NCI-H2081 (cell line): ENCODE measurements at regions not wholly inside any gene's neighbourhood (a gene's known extent, or its start where the extent isn't known, plus 50 kb on each side); places are given as distances from the start of the nearest gene placed in this dataset.

ENCODE experiments used
- DNase-seq, 2 experiments: peaks; one replicate each; lab custom pipeline; 2025; lab: John Stamatoyannopoulos, UW

DNA sequence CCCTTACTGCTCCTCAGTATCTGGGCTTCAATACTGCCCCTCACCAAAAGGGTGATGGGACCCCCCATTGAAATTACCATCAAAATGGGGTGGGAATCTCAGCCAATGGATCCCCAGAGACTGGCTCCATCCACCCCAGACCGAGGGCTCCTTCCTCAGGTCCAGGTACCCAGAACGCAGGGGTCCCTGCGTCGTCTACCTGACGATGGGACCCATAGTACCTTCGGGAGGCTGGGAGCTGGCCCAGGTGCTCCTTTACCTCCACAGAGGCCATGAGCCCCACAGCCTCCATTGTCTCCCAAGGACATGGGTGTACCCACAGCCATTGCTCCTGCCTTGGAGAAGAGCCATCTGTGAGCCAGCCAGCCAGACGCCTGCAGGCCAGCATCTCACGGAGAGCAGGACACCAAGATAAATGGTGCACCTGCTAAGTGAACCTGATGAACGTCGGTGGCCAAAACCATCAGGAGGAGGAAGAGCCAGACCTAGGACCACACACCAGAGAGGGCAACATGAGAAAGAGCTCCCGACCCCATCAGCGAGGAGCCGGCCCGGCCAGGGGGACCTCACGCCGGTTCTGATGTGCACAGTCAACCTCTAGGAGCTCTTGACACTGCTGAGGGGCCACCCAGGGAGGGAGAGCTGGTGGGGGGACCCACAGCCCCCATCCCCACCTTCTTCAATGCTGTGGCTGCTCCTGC, 156.8 kb upstream of the SOX1 start:
- DNase-seq: no peak

DNA sequence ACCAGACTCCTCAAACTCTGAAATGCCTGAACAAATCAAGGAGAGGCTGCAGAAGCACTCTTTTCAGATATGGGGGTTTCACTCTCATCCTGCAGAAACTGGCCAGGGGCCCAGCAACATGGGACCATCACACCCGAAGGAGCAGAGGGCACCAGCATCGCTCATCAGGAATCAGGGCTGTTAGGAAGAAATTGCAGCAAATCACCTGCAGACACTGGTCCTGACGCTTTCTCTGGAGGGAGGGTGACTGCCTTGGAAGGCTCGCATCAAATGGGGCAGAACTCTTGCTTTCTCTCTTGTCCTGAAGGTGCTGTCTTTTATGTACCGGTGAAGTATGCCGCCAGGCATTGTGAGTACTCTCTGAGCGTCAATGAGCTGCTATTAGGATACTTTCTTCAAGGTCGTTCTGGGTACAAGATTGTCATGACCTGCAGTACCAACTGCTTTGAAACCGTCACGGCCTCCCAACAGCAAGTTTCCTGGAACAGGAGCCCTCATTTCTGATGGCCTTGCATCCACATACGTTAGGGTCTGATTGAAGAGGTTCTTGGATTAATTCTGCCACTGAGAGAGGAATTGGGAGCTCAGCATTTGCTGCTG, 155.7 kb upstream of the SOX1 start:
- DNase-seq: no peak

DNA sequence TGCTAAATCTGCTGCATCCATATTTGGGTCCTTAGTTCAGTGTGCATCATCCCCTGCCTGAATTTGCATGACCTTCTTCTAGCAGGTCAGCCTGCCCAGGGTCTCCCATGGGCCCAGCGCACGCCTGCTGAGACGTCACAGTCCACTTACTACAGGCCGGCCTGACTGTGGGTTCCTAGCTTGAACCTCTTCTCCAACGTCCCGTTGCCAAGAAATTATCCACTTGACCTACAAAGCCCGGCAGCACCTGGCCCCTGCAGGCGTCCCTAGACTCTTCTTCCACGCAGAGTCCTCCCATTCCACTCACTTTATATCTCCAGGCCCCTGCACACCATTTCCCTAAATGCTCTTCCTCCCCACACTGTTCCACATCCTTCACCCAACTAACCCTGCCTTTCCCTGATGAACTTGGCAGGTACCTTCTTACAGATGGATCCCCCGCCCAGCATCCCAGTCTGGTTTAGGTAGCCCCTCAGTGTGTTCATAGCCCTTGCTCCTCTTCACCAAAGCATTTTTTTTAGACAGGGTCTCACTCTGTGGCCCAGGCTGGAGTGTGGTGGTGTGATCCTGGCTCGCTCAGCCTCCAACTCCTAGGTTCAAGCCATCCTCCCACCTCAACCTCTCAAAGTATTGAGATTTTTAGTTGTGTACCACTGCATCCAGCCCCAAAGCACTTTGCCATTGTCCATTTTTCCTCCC, 155.0 kb upstream of the SOX1 start:
- no peak for DNase-seq

DNA sequence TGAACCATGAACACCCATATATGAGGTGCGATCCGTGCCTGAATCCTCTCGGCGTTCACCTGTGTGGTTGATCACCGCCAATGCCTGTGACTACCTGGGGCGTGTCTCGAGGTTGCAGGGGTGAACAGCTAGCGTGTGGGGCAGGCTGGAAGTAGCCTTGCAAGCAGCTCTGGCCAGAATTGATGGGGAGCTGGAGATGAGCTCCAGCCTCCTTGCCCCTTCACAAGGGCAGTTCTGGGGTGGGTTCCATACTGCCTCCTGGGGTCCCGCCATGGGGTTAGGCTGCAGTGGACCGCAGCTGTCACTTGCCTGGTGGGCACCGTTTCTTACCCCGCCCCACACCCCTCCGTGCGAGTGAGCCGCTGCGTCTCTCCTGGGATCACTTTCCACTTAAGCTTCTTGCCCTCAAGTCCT, 154.5 kb upstream of the SOX1 start:
- DNase-seq: no peak

DNA sequence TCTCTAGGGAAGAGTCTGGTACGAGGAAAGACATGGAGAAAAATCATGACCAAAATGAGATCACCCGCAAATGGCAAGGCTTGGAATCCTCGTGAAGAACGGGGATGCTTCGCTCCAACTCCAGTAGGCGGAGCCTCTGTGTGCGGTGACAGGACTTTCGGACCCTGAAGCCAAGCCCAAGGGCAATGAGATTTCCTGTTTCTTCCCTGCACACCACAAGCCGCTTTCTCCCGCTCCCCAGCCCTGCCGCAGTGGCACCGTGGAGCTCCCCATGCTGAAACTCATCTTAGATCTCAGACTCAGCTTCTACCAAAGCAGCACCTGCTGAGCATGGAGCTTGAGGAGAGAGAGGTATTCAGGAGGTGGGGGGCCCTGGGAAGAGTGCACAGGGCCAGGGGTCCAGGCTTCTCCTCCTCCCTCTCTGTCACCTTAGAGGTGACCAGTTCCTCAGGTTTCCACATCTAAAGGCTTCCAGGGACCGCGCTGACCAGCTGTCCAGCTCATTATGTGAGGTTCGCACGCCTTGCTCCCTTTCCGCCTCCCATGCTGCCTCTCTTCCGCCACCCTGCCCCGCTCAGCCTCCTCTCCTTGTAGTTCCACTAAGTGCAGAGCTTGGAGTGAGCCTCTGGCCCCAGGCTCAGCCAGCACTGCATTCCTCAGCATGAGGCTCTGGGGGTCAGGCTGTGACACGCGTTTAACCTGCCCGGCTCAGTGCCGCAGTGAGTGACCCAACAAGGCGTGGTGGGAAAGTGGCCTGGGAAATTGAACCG, 153.8 kb upstream of the SOX1 start:
- no peak for DNase-seq

DNA sequence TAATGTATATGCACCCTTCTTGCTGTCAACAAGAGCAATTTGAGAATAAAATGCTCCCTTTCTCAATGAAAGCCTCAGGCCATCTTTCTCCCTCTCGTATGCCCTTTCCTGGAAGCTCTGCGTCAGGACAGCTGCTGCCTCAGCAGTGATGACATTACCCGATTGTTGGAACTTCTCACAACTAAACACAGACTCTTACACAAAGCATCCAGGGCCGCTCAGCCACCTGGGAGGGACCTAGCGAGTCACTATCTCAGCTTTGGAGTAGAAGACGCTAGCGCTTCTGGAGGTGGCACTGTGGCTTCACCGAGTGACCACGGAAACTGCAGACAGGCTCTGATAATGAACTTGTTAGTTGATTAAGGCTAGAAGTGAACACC, 153.2 kb upstream of the SOX1 start:
- DNase-seq: no peak

DNA sequence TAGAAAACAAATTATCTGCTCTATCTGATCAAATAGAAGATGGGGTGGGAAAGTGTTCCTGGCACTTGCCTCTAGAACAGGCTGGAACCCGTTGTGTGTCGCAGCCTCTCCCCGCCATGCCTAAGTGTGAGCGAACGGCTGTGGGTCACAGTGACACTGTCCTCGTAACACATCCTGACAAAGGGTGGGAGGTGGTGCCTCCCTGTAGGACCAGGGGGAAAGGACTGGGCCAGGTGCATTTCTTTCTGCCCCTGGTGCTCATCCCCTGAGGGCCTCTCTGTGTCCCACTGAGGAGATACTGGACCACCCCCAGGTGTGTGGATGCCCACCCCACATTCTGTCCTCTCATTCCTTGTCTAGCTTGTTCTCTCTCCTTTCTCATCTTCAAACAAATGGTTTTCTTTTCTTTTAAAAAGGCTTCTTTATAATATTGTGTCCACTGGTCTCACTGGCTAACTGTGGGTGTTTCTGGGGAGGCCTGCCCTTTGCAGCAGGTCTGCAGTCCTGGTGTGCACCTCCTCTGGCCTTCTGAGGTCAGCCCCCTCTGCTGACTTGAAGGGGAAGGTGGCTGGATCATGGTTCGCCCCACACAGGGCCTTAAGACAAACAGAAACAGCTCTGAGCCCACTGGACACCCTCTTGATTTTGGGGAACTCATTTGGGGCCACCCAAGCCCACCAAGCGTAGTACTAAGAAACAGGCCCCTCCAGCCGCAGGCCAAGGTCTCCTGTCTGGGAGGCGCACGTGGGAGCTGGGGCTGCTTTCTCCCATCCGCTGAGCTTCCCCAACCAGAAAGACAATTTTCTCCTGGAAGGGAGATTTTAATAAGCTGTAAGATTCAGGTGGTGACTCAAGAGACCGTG, 152.5 kb upstream of the SOX1 start:
- no peak for DNase-seq

DNA sequence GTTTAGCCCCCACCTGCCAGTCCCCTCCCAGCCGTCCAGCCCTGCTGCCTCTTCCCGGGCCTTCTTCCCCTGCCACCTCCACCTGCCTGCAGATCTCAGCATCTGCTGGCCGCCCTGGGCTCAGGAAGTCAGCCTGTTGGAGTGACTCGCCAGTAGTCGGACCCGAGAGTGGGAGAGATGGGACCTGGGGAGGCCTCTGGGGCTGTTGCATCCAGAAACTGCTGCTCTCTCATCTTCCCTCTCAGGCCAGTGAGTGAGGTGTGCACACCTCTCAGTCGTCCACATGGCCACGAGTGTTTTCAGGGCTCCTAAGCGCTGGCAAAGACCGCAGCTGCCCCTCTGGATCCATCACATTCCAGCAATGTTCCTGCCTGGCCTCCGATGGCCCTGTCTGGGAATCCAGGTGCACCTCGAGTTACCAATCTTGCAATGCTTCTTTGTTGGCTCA, 151.8 kb upstream of the SOX1 start:
- no peak for DNase-seq

DNA sequence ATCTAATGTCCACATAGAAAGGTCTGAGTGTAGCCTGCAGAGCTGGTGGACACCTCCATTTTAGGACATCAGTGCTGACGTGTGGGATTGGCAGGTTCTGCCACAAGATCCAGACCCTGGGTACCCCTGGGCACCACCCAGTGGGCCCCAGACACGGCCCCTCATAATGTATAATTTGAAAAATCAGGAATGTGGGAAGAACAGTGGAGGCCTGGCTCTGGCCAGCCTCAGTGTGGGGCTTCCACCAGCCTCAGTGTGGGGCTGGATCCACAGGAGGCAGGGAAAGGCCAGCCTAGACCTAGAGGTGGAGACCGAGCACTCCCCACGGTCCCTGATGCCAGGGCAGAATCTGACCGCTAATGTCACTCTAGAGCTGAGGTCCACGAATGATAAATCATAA, 150.7 kb upstream of the SOX1 start:
- no peak for DNase-seq

DNA sequence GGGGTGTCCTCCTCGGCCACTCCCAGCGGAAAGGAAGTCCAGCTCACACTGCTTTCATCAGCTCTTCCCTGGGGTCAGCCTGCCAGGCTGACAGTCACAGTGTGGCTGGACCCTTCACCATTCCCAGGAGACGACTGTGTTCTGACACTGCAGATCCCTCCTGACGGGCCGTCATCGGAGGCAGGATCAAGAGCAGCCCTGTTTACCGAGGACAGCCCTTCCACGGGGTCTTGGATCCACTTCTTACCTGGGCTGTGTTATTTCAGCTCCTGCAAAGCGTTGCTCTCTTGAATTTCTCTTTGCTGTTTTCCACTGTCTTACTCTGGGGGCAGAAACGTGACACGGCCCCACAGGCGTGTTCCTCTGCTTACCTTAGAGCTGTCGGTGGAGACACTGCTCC, 149.9 kb upstream of the SOX1 start:
- no peak for DNase-seq

DNA sequence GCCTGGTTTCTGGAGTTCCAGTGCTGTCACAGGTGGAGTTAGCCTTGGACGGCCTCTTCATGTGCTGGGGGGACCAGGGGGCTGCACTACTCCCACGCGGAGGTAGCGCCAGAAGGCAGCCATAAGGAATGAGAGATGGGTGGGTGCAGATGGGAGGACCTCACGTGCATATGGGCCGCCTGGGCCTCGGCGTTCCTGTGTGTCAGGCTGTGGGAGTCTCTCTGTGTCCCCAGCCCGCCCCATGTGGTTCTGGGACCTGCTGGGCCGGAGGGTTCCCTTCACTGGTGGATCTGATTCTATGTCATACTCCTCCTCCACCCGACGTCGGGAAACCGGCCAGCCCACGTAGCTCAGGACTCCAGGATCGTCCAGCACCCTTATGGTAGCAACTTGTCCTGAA, 149.0 kb upstream of the SOX1 start:
- no peak for DNase-seq

DNA sequence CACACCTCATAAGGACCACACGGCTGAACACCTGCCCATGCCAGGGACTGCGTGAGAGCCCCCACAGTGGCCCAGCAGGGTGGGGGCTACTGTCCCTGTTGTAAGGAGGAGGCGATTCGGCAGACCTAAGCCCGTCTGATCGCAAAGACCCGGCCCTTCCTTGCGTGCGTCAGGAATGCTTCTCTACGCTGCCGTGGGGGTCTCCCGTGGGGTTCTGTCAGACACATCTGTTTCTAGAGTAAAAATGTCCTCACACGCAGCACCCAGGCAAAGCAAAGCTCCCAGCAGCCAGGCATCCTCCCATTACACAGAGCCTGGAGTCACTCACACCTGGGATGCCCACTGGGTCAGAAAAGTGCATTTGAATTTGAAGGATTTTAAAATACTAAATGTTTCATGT, 147.7 kb upstream of the SOX1 start:
- no peak for DNase-seq

DNA sequence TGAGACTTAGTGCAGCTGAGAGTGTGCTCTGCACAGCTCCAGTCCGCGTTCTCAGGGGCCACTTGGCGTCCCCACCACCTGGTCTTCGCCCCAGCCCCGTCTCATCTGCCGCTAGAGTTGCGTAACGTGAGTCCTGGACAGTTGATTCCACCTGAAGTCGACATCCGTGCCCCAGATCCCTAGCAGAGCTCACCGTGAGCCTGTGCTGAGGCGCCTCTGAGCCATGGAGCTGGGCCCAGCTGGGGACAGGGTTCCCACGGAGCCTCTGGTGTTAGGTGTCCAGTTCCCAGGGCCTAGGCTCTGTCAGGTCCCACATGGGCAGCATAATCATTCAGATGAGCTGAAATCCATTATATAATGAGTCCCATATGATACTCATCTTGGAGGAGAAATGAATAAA, 147.1 kb upstream of the SOX1 start:
- DNase-seq: no peak

DNA sequence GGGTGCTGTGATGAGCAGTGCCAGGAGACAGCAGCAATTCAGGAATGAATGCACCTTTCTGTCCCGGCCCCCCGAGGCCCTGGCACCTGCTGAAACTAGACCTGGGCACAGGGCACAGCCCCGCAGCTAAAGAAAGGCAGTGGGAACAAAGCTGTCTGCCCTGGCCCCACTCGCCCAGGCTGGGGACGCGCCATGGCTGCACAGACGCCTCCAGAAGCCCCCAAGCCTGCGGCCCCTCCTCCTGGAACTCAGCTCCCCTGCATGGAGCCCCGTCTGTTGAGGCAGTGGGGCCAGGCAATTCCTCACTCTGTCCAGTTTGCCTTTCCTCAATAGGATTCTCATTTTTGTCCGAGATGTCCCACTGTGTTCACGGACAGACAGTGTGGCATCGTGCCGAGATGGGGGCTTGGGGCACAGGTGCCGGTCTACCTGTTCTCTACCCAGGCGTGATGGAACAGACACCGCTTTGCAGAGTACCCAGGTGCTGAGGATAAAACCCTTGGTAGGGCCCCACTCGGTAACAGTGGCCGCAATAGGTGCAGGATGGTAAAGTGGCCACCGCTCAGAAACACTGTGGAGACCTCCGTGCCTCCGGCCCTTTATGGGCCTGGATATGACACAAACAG, 146.5 kb upstream of the SOX1 start:
- DNase-seq: no peak

DNA sequence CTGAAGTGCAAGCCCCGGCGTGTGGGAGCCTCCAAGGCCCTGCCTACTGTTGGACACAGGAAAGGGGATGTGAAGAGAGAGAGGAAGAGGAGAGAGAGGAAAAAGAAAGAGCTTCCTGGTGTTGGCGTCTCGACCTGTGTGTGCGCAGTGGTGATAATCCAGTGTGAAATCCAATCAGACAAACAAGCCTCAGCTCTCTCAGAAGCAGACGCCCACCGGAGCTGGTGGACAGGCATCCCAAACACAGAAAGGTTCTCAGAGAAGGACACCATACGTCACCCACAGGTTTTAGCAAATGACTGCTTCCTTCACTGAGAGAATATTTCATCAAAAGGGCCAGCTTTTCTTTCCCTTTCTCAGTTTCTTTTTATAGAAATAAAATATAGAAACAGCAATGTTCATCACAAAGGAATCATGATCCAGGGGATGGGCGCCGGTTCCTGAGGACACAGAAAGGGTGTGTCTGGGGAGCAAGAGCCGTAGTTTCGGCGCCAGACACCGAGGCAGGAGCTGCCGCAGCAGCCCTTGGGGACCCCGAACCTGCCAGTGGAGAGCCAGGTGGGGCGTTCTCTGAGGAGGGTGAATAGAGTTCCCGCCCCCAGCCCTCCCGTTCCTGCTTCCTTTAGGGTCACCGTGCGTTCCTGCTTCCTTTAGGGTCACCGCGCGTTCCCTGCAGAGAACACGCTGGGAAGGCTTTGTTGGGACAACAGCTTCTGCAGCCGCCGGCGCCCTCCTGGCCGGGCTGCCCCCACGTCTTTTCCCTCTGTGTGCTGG, 145.8 kb upstream of the SOX1 start:
- no peak for DNase-seq

DNA sequence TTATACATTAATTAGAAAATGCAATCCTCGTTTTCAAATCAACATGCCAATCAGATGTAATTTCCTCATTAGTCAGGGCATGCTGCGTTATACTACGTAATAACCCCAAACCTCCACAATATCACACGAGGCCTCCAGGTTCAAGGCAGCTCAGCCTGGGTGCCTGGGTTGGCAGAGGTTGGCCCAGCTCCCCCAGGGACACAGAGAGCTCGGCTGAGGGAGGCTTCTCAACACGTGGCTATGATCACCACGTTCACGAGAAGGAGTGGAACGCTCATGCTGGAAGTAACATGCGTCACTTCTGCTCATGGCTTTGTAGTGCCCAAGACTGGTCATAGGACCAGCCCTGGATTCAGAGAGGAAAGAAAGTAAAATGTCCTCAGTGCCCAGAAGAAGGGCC, 144.9 kb upstream of the SOX1 start:
- no peak for DNase-seq

DNA sequence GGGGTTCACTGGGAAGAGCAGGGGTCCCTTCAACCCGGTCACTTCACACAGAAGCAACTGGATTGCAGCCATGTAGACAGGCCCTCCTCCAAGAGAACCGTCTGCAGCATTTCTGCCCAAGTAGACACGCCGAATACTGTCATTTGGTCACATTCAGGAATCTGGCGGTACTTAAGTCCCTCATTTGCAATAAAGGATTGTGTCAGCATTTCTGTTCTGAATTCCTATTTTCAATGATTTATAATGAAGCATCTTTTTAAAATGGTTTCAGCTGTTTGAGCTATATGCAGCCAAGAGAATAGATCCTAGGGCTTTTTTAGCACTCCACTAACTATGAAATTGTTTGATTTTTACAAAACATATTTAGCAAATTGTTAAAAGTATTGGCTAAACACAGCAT, 143.5 kb upstream of the SOX1 start:
- DNase-seq: no peak

DNA sequence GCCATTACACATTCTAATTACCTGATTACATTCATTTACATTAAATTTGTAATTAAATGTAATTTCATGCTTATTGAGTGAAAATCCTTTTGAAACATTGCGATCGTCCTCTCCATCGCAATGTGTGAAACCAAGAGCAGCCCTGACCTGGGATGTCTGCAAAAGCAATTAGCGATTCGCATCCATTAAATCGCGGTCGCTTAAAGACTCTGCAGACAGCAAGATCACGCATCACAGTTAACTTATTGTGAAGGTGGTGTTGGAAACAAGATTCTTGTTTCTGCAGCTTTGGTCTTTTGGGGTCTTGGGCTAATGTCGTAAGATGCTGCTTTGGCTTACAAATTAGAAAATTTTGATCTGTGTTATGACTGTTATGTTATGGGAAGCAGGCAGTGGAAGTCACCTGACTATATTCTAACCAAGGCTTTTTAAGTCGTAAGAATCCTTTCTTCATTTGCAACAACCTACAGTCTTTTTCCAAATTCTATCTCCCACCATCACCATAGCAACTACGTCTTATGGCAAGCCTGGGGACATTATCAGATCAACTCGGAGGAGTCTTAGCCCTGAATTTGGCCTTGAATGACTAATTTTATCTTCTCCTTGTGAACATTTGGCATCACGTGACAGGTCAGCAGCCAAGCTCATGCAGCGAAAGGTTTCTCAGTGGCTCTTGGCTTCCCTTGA, 142.8 kb upstream of the SOX1 start:
- DNase-seq: no peak

DNA sequence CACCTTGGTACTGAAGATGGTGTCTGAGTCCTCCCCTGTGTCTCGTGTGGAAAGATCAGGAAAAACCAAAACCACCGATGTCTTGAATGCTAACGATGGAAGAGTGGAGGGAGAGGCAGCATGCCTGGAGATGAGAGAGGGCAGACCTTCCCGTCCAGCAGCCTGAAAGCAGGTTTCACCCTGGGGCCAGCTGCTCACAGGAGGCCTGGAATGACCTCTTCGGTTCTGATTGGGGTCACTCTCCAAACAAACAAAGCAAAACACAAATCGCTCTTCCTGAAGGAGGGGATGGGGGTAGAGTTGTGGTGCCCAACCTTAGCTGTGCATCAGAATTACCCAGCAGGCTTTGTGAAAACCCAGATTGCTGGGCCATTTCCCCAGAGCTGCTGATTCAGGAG, 142.3 kb upstream of the SOX1 start:
- no peak for DNase-seq
